Epithelial cell of proximal tubule (primary cell): ENCODE measurements at regions not wholly inside any gene's neighbourhood (a gene's known extent, or its start where the extent isn't known, plus 50 kb on each side); places are given as distances from the start of the nearest gene placed in this dataset.
"Not testable (repeated sequence)": the region's sequence is repeated elsewhere in the genome, so short reads cannot be mapped to it uniquely, and the experiment has no call there.

ENCODE experiments used
- DNase-seq: peaks from one replicate; pipeline ENCODE4 v3.0.0-alpha.2; 2011; ENCODE audit warnings: low read depth
- H3K4me3 ChIP-seq: 2 replicates; pipeline ENCODE4 v1.5.1; 2011; ENCODE audit warnings: low read depth, mild to moderate bottlenecking, low read length
- CTCF ChIP-seq: conservative IDR thresholded peaks from 2 replicates; pipeline ENCODE4 v1.5.1; 2012; ENCODE audit warnings: low read depth, mild to moderate bottlenecking, low read length

GRCh38 chr1:55522982-55523381 lies 307.8 kb upstream of the USP24 start:
- no peak for TF ChIP-seq CTCF
- H3K4me3 ChIP-seq = no peak overlapping the region
- no peak for DNase-seq

DNA sequence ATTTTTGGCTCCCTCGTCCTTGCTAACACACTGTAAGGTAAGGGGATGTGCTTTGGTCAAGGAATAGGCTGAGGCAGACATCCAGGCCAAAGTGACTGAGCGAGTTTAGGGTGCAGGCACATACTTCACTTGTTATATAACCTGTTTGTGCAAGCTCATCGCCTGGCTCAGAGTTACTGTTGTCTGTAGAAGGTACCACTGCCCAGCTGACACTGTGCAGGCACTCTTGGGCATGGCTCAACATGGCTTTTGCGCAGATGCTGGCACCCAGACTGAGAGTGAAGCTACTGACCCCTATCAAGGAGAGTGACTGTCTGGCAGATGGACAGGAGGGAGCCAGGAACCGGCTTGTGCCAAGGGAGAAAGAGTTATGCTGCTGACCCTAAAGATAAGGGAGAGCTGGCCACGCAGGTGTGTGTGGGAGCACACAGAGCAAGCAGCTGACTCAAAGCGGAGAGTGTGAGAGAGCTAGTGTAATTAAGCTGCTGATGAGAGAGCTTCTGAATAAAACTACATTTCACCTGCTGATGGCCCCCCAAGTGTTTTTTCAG lies 307.3 kb upstream of the USP24 start:
- no peak overlapping the region for H3K4me3 ChIP-seq
- TF ChIP-seq CTCF = no peak
- DNase-seq = no peak

DNA sequence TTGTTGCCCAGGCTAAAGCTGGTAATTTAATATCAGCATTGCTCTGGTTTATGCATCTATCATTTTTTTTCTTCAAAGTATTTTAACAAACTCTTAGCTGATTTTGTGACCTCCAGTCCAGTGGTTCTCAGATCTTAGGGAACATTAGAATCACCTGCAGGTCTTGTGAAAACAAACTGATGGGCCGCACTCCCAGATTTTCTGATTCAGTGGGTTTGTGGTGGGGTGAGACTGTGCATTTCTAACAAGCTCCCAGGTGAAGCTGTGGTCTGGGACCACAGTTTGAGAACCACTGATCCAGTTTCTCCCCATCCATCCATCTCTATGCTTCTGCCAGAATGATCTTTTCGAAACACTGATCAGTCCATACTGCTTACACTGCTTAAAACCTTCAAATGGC lies 305.7 kb upstream of the USP24 start:
- no peak for DNase-seq
- no peak overlapping the region for H3K4me3 ChIP-seq
- no peak for TF ChIP-seq CTCF

- no peak overlapping the region for H3K4me3 ChIP-seq
- TF ChIP-seq CTCF = no peak
- no peak for DNase-seq
Measured at GRCh38 chr1:55519937-55520683, 304.9 kb upstream of the USP24 start.

DNA sequence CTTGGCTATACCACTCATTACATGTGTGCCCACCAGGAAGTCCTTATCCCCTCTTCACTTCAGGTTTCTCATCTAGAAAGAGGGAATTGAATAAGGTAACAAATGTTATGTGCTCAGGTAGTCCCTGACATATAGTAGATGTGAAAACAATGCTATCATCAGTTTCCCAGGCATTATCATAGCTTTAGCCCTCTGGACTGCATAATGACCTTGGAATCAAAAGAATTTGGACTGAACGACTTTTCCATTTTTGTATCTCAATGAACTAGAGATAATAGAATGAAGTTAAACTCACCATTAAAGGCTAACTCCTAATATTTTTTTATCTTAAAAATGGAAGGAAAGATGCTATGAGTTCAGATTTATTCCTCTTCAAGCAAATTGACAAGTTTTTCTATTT lies 304.1 kb upstream of the USP24 start:
- H3K4me3 ChIP-seq = no peak overlapping the region
- DNase-seq = no peak
- no peak for TF ChIP-seq CTCF

- DNase-seq = no peak
- no peak overlapping the region for H3K4me3 ChIP-seq
- TF ChIP-seq CTCF = no peak
Measured at GRCh38 chr1:55517036-55517435, 301.9 kb upstream of the USP24 start.

DNA sequence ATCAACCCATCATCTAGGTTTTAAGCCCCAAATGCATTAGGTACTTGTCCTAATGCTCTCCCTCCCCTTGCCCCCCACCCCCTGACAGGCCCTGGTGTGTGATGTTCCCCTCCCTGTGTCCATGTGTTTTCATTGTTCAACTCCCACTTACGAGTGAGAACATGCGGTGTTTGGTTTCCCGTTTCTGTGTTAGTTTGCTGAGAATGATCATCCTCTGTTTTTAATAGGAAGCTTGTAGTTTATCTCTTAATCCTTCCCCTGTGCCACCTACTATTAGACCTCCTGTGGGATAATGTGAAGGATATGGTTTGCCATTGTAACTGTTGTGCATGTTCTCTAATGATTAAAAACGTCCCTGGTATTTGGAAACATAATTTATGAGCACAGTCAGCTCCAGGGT lies 299.4 kb upstream of the USP24 start:
- DNase-seq = not testable (repeated sequence)

More for the DNA sequence above, 299.4 kb upstream of the USP24 start:
- H3K4me3 ChIP-seq = not testable (repeated sequence)
